ENCODE measurements at regions not wholly inside any gene's neighbourhood (a gene's known extent, or its start where the extent isn't known, plus 50 kb on each side); places are given as distances from the start of the nearest gene placed in this dataset.

DNA sequence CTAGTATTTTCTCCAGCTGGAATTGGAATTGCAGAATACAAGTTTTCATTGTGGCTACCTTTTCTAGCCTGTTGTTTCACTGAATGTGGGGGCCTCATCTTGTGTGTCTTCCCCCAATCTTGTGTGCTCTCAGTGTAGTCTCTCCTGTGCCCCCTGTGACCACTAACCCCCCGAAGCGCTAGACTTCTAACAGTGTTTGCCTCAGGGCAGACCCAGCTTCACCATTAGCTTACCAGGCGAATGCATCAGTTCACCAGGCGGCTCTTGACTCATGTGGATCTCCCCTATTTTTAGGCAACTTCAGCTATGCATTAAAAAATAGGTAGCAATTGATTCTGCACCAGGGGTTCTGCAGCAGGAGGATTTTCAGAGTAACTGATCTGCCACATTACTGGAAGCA, 376.2 kb upstream of the MEIS1 start:
- no peak overlapping the region for H3K27ac Mint-ChIP-seq (ENCODE audit: low read depth)
- H3K27me3 Mint-ChIP-seq, result no peaks in the 10 kb centered on the region
- H3K36me3 Mint-ChIP-seq (ENCODE audit: insufficient read depth), result no peaks in the 10 kb centered on the region
- H3K4me3 Mint-ChIP-seq, result no peak overlapping the region
- ATAC-seq (replicated peaks; ENCODE audit: extremely low read depth, poor library complexity, severe bottlenecking), result no peak
- DNase-seq (ENCODE audit: low spot score in 2 of 2), result no peak
- H3K4me1 Mint-ChIP-seq, result no peaks in the 10 kb centered on the region
- H3K9me3 Mint-ChIP-seq, result peaks cover 7% of the 10 kb centered on the region

- Mint-ChIP-seq H3K9me3 (peaks cover 7% of the 10 kb centered on the region), H3K36me3 (ENCODE audit: insufficient read depth) (no peaks in the 10 kb centered on the region), H3K4me1 (no peaks in the 10 kb centered on the region), H3K4me3 (no peak overlapping the region), H3K27me3 (no peaks in the 10 kb centered on the region), H3K27ac (ENCODE audit: low read depth) (no peak overlapping the region)
- DNase-seq (ENCODE audit: low spot score in 2 of 2) (no peak), ATAC-seq (replicated peaks; ENCODE audit: extremely low read depth, poor library complexity, severe bottlenecking) (no peak)
These were observed 377.1 kb upstream of the MEIS1 start for GRCh38 chr2:66057844-66058243.

- Mint-ChIP-seq H3K36me3 (ENCODE audit: insufficient read depth) (peaks cover 3% of the 10 kb centered on the region), H3K27me3 (no peaks in the 10 kb centered on the region), H3K4me3 (no peak overlapping the region), H3K4me1 (no peaks in the 10 kb centered on the region), H3K27ac (ENCODE audit: low read depth) (no peak overlapping the region), H3K9me3 (no peaks in the 10 kb centered on the region)
- no peak for DNase-seq (ENCODE audit: low spot score in 2 of 2)
- no peak for ATAC-seq (replicated peaks; ENCODE audit: extremely low read depth, poor library complexity, severe bottlenecking)
These were observed 384.5 kb upstream of the MEIS1 start for GRCh38 chr2:66050392-66050791.

DNA sequence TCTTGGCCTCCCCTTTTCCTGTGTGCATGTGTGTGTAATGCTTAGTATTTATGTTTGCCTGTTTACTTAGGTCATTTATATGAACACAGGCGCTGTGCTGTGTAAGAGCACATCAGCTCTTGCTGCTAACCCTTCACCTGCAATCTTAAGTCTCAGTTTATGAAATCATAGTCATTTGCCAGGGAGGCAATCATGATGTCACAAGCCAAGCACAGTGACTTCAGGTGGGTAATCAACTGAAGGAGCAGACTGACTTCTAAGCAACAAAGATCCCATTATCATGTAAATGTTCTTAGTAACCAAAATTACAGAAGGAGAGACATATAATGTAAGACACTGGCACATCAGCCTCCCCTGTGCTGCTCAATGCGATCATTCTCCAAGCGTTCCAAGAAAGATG, 386.3 kb upstream of the MEIS1 start:
- H3K27ac Mint-ChIP-seq (ENCODE audit: low read depth), result no peak overlapping the region
- no peaks in the 10 kb centered on the region for H3K9me3 Mint-ChIP-seq
- H3K27me3 Mint-ChIP-seq, result no peaks in the 10 kb centered on the region
- peaks cover 3% of the 10 kb centered on the region for H3K36me3 Mint-ChIP-seq (ENCODE audit: insufficient read depth)
- DNase-seq (ENCODE audit: low spot score in 2 of 2), result no peak
- H3K4me1 Mint-ChIP-seq, result no peaks in the 10 kb centered on the region
- ATAC-seq (replicated peaks; ENCODE audit: extremely low read depth, poor library complexity, severe bottlenecking), result no peak
- no peak overlapping the region for H3K4me3 Mint-ChIP-seq

DNA sequence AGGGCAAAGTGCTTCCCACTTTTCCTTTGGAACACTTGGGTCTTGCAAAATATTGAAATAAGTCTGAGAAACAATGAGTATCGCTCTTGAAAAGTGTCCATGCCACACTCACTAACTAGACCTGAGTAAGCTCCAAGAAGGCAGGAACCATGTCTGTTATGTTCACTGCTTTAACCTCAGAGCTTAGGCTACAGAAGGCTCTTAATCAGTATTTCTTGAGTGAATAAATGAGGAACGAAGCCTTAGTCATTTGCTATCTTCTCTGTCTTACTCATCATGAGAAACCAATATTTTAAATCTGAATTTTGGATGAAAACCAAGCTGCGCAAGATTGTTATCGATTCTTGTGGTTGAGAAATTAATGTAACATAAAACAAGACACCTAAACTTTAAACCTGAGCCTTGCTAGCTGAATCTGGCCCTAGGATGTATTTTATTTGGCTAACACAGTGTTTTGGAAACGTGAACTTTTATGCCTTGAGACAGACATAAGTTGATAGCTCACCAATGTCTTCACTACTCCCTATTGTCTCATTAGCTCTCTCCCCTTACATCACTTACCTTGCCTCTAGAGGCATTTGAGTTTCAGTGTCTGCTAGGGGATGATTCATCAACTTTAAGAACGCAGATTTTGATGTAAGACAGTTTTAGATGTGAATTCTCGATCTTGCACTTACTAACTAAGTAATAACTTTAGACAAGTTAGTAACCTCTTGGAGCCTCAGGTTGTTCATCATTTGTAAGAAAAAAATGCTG, 392.8 kb upstream of the MEIS1 start:
- no peak for ATAC-seq (replicated peaks; ENCODE audit: extremely low read depth, poor library complexity, severe bottlenecking)
- H3K36me3 Mint-ChIP-seq (ENCODE audit: insufficient read depth), result no peaks in the 10 kb centered on the region
- H3K4me1 Mint-ChIP-seq, result no peaks in the 10 kb centered on the region
- no peak for DNase-seq (ENCODE audit: low spot score in 2 of 2)
- no peak overlapping the region for H3K27ac Mint-ChIP-seq (ENCODE audit: low read depth)
- no peaks in the 10 kb centered on the region for H3K27me3 Mint-ChIP-seq
- H3K9me3 Mint-ChIP-seq, result peaks cover 5% of the 10 kb centered on the region
- no peak overlapping the region for H3K4me3 Mint-ChIP-seq

DNA sequence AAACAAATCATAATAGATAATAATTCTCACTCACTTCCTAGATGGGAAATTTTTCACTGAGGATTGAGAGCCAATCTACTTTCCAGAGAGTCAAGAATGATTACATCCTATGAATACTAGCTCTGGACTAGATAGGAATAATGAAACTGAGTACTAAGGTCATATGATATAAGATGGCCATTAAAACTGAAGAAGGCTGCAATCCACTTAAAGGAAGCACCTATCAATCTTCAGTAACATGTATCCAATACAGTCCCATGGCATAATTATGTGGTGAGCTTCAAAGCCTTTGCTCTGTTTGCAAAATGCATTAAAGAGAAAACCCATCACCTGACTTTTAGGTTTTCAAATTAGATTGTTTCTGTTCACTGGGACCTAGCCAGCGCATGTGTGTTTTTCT, 398.0 kb upstream of the MEIS1 start:
- H3K27ac Mint-ChIP-seq (ENCODE audit: low read depth), result no peak overlapping the region
- no peaks in the 10 kb centered on the region for H3K4me1 Mint-ChIP-seq
- DNase-seq (ENCODE audit: low spot score in 2 of 2) (no peak), ATAC-seq (replicated peaks; ENCODE audit: extremely low read depth, poor library complexity, severe bottlenecking) (no peak)
- H3K9me3 Mint-ChIP-seq, result peaks cover 5% of the 10 kb centered on the region
- no peaks in the 10 kb centered on the region for H3K36me3 Mint-ChIP-seq (ENCODE audit: insufficient read depth)
- H3K4me3 Mint-ChIP-seq, result no peak overlapping the region
- H3K27me3 Mint-ChIP-seq, result no peaks in the 10 kb centered on the region

DNA sequence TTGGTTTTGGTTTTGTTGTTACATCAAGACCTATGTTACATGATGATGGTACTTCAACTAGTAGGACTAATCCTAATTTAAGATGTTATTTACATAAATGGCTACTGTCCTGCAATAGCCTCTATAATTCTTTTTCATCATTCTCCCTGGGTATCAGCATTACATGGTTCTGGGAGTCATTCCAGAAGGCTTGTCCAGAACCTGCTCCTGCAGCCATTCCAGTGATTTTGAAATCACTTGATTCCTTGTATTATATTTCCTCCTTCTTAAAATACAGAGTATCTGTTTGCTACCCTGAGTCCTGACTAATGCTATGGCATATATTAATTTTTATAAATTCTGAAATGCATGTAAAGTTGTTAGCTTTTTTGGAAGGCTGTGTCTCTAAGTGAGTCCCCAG, 400.5 kb upstream of the MEIS1 start:
- Mint-ChIP-seq H3K27me3 (no peaks in the 10 kb centered on the region), H3K4me1 (no peaks in the 10 kb centered on the region), H3K27ac (ENCODE audit: low read depth) (no peak overlapping the region), H3K4me3 (no peak overlapping the region), H3K9me3 (no peaks in the 10 kb centered on the region), H3K36me3 (ENCODE audit: insufficient read depth) (no peaks in the 10 kb centered on the region)
- no peak for DNase-seq (ENCODE audit: low spot score in 2 of 2)
- ATAC-seq (replicated peaks; ENCODE audit: extremely low read depth, poor library complexity, severe bottlenecking), result no peak

DNA sequence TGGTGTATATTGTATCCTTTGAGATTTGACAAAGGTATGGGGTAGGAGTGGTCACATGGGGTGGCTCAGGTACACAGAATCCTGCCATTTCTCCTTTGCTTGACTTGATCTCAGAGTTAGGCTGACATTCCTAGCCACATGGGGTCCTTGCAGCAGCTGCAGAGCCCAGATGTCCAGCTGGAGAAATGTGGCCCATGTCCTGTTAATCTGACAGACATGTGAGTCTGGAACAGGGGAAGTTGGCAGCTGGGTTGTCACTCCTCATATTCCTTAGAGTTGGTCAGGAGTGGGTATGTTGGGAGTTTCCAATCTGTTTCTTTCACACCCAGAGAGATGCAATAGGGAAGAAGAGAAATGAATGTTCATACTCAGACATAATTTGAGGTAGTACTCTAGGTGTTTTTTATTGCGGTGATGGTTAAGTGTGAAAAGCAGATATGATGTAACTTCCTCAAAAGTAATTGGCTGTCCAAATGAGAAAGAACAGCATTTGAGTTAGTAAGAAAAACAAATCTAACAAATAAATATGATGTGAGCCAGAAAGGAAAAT, 402.6 kb upstream of the MEIS1 start:
- ATAC-seq (replicated peaks; ENCODE audit: extremely low read depth, poor library complexity, severe bottlenecking), result no peak
- H3K27ac Mint-ChIP-seq (ENCODE audit: low read depth), result no peak overlapping the region
- H3K27me3 Mint-ChIP-seq, result no peaks in the 10 kb centered on the region
- no peaks in the 10 kb centered on the region for H3K36me3 Mint-ChIP-seq (ENCODE audit: insufficient read depth)
- H3K4me3 Mint-ChIP-seq, result no peak overlapping the region
- no peaks in the 10 kb centered on the region for H3K4me1 Mint-ChIP-seq
- no peaks in the 10 kb centered on the region for H3K9me3 Mint-ChIP-seq
- no peak for DNase-seq (ENCODE audit: low spot score in 2 of 2)

DNA sequence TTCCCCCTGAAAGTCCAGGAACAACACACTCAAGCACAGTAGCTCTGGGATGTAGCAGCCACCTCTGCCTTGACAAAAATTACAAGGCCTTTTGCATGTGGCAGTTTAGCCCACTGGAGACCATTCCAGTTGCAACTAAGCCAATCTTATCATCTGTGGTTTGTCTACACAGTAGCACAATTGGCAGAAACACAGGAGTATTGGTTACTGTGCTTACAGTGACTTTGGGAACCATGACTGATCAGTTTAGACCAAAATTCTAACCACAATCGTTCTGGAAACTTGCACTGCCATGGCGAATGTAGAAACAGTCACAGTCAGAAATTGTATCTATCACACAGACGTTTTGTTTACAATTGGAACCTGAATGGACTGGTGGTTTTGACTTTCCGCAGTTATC, 403.7 kb upstream of the MEIS1 start:
- no peak for DNase-seq (ENCODE audit: low spot score in 2 of 2)
- H3K27me3 Mint-ChIP-seq, result no peaks in the 10 kb centered on the region
- no peak overlapping the region for H3K4me3 Mint-ChIP-seq
- no peaks in the 10 kb centered on the region for H3K36me3 Mint-ChIP-seq (ENCODE audit: insufficient read depth)
- no peak for ATAC-seq (replicated peaks; ENCODE audit: extremely low read depth, poor library complexity, severe bottlenecking)
- H3K9me3 Mint-ChIP-seq, result no peaks in the 10 kb centered on the region
- H3K27ac Mint-ChIP-seq (ENCODE audit: low read depth), result no peak overlapping the region
- no peaks in the 10 kb centered on the region for H3K4me1 Mint-ChIP-seq

DNA sequence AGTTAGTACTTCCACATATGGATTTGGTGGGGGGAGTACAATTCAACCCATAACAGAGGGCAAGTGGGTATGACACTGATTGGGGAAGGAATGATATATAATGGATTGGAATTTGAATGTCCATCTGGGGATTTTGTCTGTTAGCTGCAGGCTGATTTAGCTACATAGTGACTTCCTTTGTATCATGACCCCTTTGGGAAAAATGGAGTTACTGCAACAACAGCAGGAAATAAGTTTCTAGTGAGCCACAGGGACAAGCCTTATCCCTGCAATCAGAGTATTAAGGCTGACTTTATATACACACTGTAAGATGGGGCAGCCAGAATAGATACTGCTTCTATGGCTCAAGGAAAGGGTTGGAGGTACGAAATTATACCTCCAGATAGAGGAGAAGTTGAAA, 404.4 kb upstream of the MEIS1 start:
- H3K4me1 Mint-ChIP-seq, result no peaks in the 10 kb centered on the region
- no peaks in the 10 kb centered on the region for H3K27me3 Mint-ChIP-seq
- H3K36me3 Mint-ChIP-seq (ENCODE audit: insufficient read depth), result no peaks in the 10 kb centered on the region
- no peak overlapping the region for H3K4me3 Mint-ChIP-seq
- ATAC-seq (replicated peaks; ENCODE audit: extremely low read depth, poor library complexity, severe bottlenecking) (no peak), DNase-seq (ENCODE audit: low spot score in 2 of 2) (no peak)
- no peaks in the 10 kb centered on the region for H3K9me3 Mint-ChIP-seq
- no peak overlapping the region for H3K27ac Mint-ChIP-seq (ENCODE audit: low read depth)

DNA sequence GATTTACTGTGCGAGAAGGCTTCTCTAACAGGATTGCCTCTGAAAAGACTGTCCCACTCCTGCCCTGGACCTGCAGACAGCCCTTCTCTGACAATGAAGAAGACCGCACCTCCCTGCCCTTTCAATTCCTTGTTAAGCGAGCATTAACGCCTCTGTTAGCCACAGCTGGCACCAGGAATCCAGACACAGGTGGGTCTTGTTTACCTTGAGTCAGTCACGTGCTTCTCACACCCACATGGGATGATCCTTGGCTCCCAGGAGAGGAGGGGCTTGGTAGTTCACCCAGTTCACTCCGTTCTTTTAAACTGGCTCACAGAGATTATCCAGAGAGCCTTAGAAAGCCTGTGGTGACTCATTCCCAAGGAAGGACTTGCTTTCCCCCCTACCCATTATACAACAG, 410.5 kb upstream of the MEIS1 start:
- H3K27ac Mint-ChIP-seq (ENCODE audit: low read depth), result no peak overlapping the region
- H3K4me1 Mint-ChIP-seq, result no peaks in the 10 kb centered on the region
- H3K27me3 Mint-ChIP-seq, result no peaks in the 10 kb centered on the region
- DNase-seq (ENCODE audit: low spot score in 2 of 2) (no peak), ATAC-seq (replicated peaks; ENCODE audit: extremely low read depth, poor library complexity, severe bottlenecking) (no peak)
- no peaks in the 10 kb centered on the region for H3K9me3 Mint-ChIP-seq
- no peak overlapping the region for H3K4me3 Mint-ChIP-seq
- no peaks in the 10 kb centered on the region for H3K36me3 Mint-ChIP-seq (ENCODE audit: insufficient read depth)

DNA sequence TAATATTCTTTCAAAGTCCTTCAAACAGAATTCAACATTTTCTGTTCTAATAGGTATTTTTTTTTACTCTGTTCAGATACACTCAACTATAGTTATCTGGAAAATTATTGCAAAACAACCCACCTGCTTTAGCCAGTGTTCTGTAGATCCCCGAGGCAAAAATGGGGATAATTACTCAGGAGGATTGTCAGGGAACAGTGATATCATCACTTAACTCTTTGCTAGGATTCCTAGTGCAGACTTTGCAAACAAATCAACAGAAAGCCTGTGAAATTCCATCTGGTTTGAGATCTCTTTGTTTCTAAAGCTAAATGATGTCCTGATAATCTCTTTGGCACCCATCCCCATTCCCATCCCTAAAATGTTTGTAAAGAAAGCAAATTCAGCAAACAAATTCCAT, 413.6 kb upstream of the MEIS1 start:
- ATAC-seq (replicated peaks; ENCODE audit: extremely low read depth, poor library complexity, severe bottlenecking) (no peak), DNase-seq (ENCODE audit: low spot score in 2 of 2) (no peak)
- Mint-ChIP-seq H3K4me1 (no peaks in the 10 kb centered on the region), H3K9me3 (no peaks in the 10 kb centered on the region), H3K4me3 (no peak overlapping the region), H3K36me3 (ENCODE audit: insufficient read depth) (no peaks in the 10 kb centered on the region), H3K27ac (ENCODE audit: low read depth) (no peak overlapping the region), H3K27me3 (no peaks in the 10 kb centered on the region)

DNA sequence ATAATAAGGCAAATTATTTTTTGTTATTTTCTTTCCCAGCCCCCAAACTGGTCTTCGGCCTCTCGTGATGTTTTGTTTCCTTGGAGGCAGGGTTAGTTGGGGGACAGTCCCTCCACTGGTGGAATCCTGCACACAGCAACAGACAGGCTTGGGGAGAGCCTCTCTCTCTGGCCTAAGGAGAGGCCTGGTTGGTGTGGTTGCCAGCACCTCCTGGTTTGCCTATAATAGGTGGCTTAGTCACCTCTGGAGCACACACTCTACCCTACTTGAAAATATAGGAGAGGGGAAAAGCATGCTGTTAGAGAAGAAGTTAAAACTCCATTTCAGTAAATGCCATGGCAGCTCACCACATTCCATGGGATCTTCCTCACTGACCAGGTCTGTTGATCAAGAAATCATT, 417.2 kb upstream of the MEIS1 start:
- Mint-ChIP-seq H3K9me3 (peaks cover 4% of the 10 kb centered on the region), H3K27me3 (no peaks in the 10 kb centered on the region), H3K4me3 (no peak overlapping the region), H3K27ac (ENCODE audit: low read depth) (no peak overlapping the region), H3K36me3 (ENCODE audit: insufficient read depth) (no peaks in the 10 kb centered on the region), H3K4me1 (no peaks in the 10 kb centered on the region)
- no peak for DNase-seq (ENCODE audit: low spot score in 2 of 2)
- no peak for ATAC-seq (replicated peaks; ENCODE audit: extremely low read depth, poor library complexity, severe bottlenecking)
